NCI-H82 (cell line): ENCODE measurements at regions not wholly inside any gene's neighbourhood (a gene's known extent, or its start where the extent isn't known, plus 50 kb on each side); places are given as distances from the start of the nearest gene placed in this dataset.

Experiments used
- DNase-seq: peaks from one replicate; lab custom pipeline; 2025; lab: John Stamatoyannopoulos, UW

DNA sequence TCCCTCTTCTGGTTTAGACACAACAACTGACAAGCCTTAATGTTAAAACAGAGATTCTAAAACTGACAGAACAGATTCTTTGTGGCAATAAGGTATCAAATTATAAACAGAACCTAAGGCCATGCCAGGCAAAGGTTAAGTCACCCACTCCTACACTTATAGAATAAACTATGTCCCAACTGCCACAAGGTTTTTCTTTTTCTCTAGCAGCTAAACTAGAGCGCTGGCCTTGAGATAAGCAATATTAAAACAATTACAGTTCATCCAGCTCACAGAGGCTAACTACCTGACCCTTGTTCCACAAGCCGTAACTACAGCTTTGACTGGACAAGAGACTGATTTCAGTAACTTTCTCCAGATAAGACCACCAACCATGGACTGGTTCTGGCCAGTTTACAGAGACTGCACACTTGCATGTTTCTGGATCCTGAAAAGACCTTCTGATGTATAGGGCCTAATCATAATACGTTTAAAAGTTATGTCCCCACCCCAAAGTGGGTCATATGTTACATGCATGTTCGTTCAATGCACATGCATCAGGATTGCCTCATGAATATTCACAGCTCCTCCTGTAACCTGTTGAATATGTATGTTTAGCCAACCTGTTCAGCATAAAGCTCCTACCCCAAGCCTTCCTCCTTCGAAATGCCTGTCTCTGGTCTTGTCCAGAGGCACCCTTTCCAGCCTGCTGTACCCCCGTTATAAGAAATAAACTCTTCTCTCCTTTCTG is 61.9 kb upstream of the VASH1 start:
- DNase-seq, result no peak

DNA sequence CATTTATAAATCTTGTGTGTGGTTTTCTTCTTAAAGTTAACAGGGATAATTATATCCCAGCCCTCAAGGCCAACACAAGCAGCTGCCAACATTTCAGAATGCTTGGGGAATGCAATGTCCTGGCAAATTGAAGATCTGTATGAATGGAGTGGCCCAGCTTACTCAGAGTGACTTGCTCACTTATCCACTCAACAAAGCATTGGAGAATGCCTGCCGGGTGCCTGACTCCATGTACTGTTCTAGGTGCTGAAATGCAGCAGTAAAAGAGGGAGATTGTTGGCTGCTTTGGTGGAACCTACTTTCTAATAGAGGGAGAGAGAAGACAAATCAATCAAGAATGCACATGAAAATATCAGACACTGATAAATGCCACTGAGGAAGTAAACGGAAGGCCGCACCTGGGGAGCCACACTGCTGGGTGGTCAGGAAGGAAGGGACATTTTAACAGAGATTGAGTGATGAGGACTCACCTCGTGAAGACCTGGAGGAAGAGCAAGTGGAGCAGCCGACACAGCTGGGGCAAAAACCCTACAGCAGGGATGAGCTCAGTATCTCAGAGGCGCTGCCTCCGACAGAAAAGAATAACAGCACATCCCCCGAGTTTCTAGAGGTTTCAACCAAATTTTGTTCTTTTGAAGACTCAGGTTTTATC is 61.2 kb upstream of the VASH1 start:
- no peak for DNase-seq

GRCh38 chr14:76701436-76701835 is 59.8 kb upstream of the VASH1 start:
- no peak for DNase-seq

DNA sequence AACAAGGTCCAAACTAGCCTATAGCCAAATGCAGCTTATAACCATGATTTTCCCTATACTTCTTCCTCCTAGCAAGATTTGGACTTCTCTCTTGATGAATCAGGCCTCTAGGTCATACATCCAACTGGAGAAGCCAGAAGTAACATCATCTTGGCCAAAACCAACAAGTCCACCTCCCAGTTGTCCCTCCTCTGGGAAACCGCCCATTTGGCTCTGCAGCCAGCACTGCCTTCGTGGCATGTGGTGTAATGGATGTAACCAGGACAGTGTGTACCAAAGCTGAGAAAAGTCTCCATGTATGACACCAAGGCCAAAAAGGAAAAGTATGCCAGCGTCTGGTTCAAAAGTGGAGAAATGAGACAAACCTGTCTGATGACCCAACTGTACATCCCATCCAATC is 59.3 kb upstream of the VASH1 start:
- DNase-seq, result no peak

DNA sequence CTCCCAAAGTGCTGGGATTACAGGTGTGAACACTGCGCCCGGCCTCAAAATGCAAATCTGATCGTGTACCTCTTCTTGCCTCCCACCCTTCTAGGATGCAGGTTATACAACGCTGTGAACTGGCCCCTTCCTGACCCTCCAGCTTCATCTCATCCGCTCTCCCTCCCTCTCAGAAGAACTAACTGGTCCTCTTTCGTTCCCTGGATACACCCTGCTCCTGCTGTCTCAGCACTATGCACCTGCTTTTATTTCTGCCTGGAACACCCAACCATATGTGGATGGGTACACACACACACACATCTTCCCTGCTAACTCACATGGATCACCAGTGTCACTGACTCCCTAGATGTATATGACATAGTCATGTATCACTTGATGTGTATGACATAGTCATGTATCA is 56.1 kb upstream of the VASH1 start:
- DNase-seq, result no peak

DNA sequence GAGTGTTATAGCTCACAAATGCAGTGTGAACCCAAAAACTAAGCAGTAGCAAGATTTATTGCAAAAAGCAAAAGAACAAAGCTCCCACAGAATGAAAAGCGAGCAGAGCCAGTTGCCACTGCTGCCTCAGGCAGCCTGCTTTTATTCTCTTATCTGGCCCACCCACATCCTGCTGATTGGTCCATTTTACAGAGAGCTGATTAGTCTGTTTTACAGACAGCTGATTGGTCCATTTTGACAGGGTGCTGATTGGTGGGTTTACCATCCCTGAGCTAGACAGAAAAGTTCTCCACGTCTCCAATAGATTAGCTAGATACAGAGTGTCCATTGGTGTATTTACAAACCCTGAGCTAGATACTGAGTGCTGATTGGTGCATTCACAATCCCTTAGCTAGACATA is 55.1 kb upstream of the VASH1 start:
- DNase-seq, result peak; percentile 5

DNA sequence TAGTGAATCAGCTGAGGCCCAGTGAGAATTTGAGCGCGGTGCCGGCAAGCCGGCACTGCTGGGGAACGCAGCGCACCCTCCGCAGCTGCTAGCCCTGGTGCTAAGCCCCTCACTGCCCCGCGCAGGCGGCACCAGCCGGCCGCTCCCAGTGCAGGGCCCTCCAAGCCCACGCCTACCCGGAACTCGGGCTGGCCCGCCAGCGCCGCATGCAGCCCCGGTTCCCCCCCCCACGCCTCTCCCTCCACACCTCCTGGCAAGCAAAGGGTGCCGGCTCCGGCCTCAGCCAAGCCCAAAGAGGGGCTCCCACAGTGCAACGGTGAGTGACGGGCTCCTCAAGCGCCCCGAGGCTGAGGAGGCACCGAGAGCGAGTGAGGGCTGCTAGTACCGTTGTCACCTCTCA is 54.5 kb upstream of the VASH1 start:
- no peak for DNase-seq

DNA sequence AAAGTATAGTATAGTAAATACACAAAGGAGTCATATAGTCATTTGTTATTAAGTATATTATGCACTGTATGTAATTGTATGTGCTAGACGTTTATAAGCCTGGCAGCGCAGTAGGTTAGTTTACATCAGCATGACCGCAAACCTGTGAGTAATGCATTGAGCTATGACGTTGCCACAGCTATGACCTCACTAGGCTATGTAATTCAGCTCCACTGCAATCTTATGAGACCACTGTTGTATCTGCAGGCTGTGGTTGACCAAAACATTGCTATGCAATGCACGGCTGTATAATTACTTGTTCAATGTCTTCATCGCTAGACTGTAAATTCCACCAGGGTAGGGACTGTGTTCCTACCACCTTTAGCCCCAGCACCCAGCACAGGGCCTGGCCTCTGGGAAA is 53.2 kb upstream of the VASH1 start:
- DNase-seq, result no peak

GRCh38 chr14:76708771-76709170 is 52.5 kb upstream of the VASH1 start:
- DNase-seq, result no peak

GRCh38 chr14:76710056-76711010 is 50.9 kb upstream of the VASH1 start:
- peak; percentile 74 for DNase-seq
